Ectodermal cell (in vitro differentiated cells): ENCODE measurements at regions not wholly inside any gene's neighbourhood (a gene's known extent, or its start where the extent isn't known, plus 50 kb on each side); places are given as distances from the start of the nearest gene placed in this dataset.
"Not testable (repeated sequence)": the region's sequence is repeated elsewhere in the genome, so short reads cannot be mapped to it uniquely, and the experiment has no call there.

ENCODE experiments used
- H3K27ac ChIP-seq: 2 replicates; pipeline ENCODE4 v1.7.0; 2013; ENCODE audit warnings: mild to moderate bottlenecking, low read depth, low read length; ENCODE audit not compliant: insufficient read depth, poor library complexity, severe bottlenecking
- H3K27me3 ChIP-seq: 2 replicates; pipeline ENCODE4 v1.7.0; 2013; ENCODE audit warnings: mild to moderate bottlenecking, low read length; ENCODE audit not compliant: insufficient read depth, control insufficient read depth, poor library complexity, severe bottlenecking
- H3K36me3 ChIP-seq: one replicate; pipeline ENCODE4 v1.7.0; 2013; ENCODE audit warnings: low read length; ENCODE audit not compliant: control insufficient read depth, insufficient read depth
- H3K4me1 ChIP-seq: one replicate; pipeline ENCODE4 v1.7.0; 2013; ENCODE audit warnings: low read length; ENCODE audit not compliant: control insufficient read depth, insufficient read depth
- H3K4me3 ChIP-seq: 2 replicates; pipeline ENCODE4 v1.7.0; 2013; ENCODE audit warnings: low read depth, low read length, control low read depth; ENCODE audit not compliant: insufficient read depth
- H3K9me3 ChIP-seq: 2 replicates; pipeline ENCODE4 v1.7.0; 2013; ENCODE audit warnings: mild to moderate bottlenecking, low read length, moderate library complexity; ENCODE audit not compliant: control insufficient read depth
- WGBS, 2 experiments: methylation state at CpG; one replicate each; pipeline ENCODE4 v1.1.7; 2013; ENCODE audit warnings: missing lambda C conversion rate in 2 of 2; 5-methylcytosine and 5-hydroxymethylcytosine counted together

DNA sequence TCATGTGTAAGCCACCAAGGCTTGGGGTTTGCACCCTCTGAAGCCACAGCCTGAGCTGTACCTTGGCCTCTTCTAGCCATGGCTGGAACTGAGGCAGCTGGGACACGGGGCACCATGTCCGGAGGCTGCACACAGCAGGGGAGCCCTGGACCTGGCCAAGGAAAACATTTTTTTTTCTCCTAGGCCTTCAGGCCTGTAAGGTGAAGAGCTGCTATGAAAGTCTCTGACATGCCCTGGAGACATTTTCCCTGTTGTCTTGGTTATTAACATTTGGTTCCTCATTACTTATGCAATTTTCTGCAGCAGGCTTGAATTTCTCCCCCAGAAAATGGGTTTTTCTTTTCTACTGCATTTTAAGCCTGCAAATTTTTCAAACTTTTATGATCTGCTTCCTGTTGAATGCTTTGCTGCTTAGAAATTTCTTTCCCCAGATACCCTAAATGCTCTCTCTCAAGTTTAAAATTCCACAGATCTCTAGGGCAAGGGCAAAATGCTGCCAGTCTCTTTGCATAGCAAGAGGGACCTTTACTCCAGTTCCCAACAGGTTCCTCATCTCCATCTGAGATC is 295.8 kb downstream of the LTN1 start:
- no peaks in the 10 kb centered on the region for H3K36me3 ChIP-seq
- no peaks in the 10 kb centered on the region for H3K4me1 ChIP-seq
- H3K9me3 ChIP-seq, result no peaks in the 10 kb centered on the region
- WGBS, 2 experiments, result 91 to 94% methylated on average over 2 of the region's 2 CpGs
- no peak overlapping the region for H3K4me3 ChIP-seq
- H3K27ac ChIP-seq, result no peak overlapping the region
- no peaks in the 10 kb centered on the region for H3K27me3 ChIP-seq

DNA sequence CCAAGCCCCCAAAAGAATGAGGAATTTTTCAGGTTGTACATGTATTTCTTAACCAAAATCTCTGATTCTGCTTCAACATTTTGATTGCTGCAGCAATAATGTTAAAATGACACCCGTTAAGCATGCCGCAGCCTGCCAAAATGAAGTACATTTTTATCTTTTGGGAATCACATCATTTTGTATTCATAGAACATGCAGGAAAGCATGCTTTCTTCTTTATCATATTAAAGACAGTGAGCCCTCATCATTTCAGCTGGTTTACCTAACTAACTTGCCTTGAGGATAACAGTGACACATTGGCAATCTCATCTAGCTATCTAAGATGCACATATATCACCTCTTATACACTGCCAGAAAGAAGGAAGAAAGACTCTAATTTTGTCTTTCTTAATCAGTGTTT is 299.2 kb downstream of the LTN1 start:
- 94 to 96% methylated on average over 2 of the region's 2 CpGs for WGBS, 2 experiments
- no peak overlapping the region for H3K27ac ChIP-seq
- H3K4me3 ChIP-seq, result no peak overlapping the region

GRCh38 chr21:28690196-28690595 is 302.5 kb downstream of the LTN1 start:
- WGBS, 2 experiments, result 83 to 84% methylated on average over 1 of the region's 1 CpG
- H3K4me1 ChIP-seq, result no peaks in the 10 kb centered on the region
- H3K9me3 ChIP-seq, result no peaks in the 10 kb centered on the region
- H3K27me3 ChIP-seq, result no peaks in the 10 kb centered on the region
- no peak overlapping the region for H3K4me3 ChIP-seq
- H3K36me3 ChIP-seq, result no peaks in the 10 kb centered on the region
- H3K27ac ChIP-seq, result no peak overlapping the region

More for the DNA sequence above, 299.2 kb downstream of the LTN1 start:
- H3K9me3 ChIP-seq, result no peaks in the 10 kb centered on the region
- H3K4me1 ChIP-seq, result no peaks in the 10 kb centered on the region
- no peaks in the 10 kb centered on the region for H3K36me3 ChIP-seq
- H3K27me3 ChIP-seq, result no peaks in the 10 kb centered on the region

DNA sequence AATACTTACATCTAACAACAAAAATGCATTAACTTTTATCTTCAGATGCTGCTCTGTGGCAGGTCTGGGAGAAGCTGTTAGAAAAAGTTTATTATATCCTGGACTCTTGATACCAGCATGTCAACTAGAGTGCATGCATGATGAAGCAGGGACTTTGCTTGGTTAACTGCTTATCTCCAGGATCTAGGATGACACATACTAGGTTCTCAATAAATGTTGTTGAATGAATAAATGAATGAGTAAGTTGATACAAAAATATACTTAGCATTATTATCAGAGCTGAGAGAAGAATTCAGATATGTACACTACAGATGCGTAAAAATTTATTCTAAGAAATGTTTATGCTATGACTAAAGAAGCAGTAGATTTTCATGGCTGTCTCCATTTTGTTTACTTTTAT is 304.3 kb downstream of the LTN1 start:
- no CpG with 5 or more reads among the region's 1 CpG for WGBS, 2 experiments
- no peaks in the 10 kb centered on the region for H3K27me3 ChIP-seq
- H3K9me3 ChIP-seq, result no peaks in the 10 kb centered on the region
- no peaks in the 10 kb centered on the region for H3K4me1 ChIP-seq
- no peak overlapping the region for H3K27ac ChIP-seq
- H3K36me3 ChIP-seq, result no peaks in the 10 kb centered on the region
- H3K4me3 ChIP-seq, result no peak overlapping the region

DNA sequence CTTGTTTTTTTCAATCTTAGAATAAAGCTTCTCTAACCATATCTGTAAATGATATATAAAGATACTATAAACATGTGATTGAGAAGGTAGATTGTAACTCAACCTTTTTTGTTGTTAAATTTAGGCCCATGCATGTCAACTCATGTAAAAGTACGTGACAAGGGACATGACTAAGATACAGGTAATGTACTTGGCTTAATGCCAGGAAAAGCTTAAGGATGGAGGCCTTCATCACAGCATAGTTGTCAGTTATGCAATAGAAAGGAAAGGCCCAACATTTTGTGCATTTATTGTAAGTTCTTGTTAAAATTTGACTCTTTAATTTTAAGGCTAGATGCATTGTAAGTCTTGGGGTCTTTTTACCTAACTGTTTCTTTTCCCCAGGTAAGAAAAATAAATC is 305.1 kb downstream of the LTN1 start:
- no peaks in the 10 kb centered on the region for H3K36me3 ChIP-seq
- WGBS, 2 experiments, result 94 to 95% methylated on average over 1 of the region's 1 CpG
- H3K4me1 ChIP-seq, result no peaks in the 10 kb centered on the region
- no peak overlapping the region for H3K4me3 ChIP-seq
- H3K27ac ChIP-seq, result no peak overlapping the region
- H3K27me3 ChIP-seq, result no peaks in the 10 kb centered on the region
- no peaks in the 10 kb centered on the region for H3K9me3 ChIP-seq

GRCh38 chr21:28683982-28684752 is 308.5 kb downstream of the LTN1 start:
- Histone ChIP-seq H3K36me3 (no peaks in the 10 kb centered on the region), H3K9me3 (no peaks in the 10 kb centered on the region), H3K27ac (no peak overlapping the region), H3K4me1 (no peaks in the 10 kb centered on the region), H3K27me3 (no peaks in the 10 kb centered on the region), H3K4me3 (no peak overlapping the region)
- WGBS, 2 experiments, result 88 to 93% methylated on average over 6 of the region's 6 CpGs

- H3K4me3 ChIP-seq, H3K27me3 ChIP-seq, H3K36me3 ChIP-seq, H3K27ac ChIP-seq, H3K4me1 ChIP-seq, H3K9me3 ChIP-seq: not testable (repeated sequence)
- WGBS, 2 experiments, result 93 to 100% methylated on average over 1 to 3 of the region's 3 CpGs
Measured at GRCh38 chr21:28682884-28683283, 309.8 kb downstream of the LTN1 start.

DNA sequence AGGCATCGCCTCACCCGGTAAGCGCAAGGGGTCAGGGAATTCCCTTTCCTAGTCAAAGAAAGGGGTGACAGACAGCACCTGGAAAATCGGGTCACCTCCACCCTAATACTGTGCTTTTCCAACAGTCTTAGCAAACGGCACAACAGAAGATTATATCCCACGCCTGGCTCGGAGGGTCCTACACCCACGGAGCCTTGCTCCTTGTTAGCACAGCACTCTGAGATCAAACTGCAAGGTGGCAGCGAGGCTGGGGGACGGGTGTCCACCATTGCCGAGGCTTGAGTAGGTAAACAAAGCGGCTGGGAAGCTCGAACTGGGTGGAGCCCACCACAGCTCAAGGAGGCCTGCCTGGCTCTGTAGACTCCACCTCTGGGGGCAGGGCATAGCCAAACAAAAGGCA is 315.6 kb downstream of the LTN1 start:
- not testable (repeated sequence) for H3K27ac ChIP-seq, H3K4me3 ChIP-seq, H3K36me3 ChIP-seq, H3K27me3 ChIP-seq, H3K4me1 ChIP-seq, H3K9me3 ChIP-seq
- WGBS, 2 experiments, result 93 to 94% methylated on average over 13 of the region's 13 CpGs

GRCh38 chr21:28675331-28676041 is 317.2 kb downstream of the LTN1 start:
- Histone ChIP-seq H3K4me3 (no peak overlapping the region), H3K4me1 (no peaks in the 10 kb centered on the region), H3K27me3 (no peaks in the 10 kb centered on the region), H3K36me3 (no peaks in the 10 kb centered on the region), H3K9me3 (no peaks in the 10 kb centered on the region), H3K27ac (no peak overlapping the region)
- WGBS, 2 experiments, result 95 to 97% methylated on average over 4 of the region's 4 CpGs

DNA sequence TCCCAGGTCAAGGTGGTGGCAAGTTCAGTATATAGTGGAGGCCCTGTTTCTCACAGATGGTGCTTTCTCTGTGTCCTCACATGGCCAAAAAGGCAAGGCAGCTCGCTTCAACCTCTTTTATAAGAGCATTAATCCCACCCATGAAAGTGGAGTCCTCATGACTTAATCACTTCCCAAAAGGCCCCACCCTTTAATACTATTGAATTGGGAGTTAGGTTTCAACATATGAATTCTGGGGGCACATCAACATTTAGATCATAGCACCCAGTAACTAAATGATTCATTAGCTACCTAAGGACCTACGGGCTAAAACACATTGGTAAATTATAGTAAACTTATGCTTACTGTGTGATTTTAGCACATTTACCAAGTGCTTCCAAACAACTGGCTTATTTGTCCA is 317.9 kb downstream of the LTN1 start:
- Histone ChIP-seq H3K27ac (no peak overlapping the region), H3K4me3 (no peak overlapping the region), H3K36me3 (no peaks in the 10 kb centered on the region), H3K9me3 (no peaks in the 10 kb centered on the region), H3K27me3 (no peaks in the 10 kb centered on the region), H3K4me1 (no peaks in the 10 kb centered on the region)
- 88 to 100% methylated on average over 1 to 2 of the region's 2 CpGs for WGBS, 2 experiments
